Stimulated activated CD8-positive, alpha-beta memory T cell treated with anti-CD3 and anti-CD28 coated beads, Interleukin-12 subunit alpha, Interleukin-12 subunit beta, amount 100 ng/mL, for 4 hours (primary cell): ENCODE measurements at regions not wholly inside any gene's neighbourhood (a gene's known extent, or its start where the extent isn't known, plus 50 kb on each side); places are given as distances from the start of the nearest gene placed in this dataset.
"Not testable (repeated sequence)": the region's sequence is repeated elsewhere in the genome, so short reads cannot be mapped to it uniquely, and the experiment has no call there.

Source experiments
- DNase-seq: peaks from one replicate; pipeline ENCODE4 v3.0.0-alpha.2; 2020; ENCODE audit warnings: low read depth

DNA sequence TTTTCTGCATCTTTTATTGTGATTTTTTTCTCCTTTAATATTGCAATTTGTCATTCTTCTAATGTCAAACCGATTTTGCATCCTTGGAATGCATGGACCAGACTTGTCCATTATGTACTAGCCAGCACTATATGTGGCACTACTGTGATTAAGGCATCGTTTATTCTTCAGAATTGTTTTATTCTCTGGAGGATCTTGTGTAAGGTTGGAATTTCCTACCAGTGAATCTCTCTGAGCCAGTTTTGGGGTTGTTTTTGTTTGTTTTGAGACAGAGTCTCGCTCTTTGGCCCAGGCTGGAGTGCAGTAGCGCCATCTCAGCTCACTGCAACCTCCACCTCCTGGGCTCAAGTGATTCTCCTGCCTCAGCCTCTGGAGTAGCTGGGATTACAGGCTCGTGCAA is 58.5 kb downstream of the IGLL5 start:
- no peak for DNase-seq

DNA sequence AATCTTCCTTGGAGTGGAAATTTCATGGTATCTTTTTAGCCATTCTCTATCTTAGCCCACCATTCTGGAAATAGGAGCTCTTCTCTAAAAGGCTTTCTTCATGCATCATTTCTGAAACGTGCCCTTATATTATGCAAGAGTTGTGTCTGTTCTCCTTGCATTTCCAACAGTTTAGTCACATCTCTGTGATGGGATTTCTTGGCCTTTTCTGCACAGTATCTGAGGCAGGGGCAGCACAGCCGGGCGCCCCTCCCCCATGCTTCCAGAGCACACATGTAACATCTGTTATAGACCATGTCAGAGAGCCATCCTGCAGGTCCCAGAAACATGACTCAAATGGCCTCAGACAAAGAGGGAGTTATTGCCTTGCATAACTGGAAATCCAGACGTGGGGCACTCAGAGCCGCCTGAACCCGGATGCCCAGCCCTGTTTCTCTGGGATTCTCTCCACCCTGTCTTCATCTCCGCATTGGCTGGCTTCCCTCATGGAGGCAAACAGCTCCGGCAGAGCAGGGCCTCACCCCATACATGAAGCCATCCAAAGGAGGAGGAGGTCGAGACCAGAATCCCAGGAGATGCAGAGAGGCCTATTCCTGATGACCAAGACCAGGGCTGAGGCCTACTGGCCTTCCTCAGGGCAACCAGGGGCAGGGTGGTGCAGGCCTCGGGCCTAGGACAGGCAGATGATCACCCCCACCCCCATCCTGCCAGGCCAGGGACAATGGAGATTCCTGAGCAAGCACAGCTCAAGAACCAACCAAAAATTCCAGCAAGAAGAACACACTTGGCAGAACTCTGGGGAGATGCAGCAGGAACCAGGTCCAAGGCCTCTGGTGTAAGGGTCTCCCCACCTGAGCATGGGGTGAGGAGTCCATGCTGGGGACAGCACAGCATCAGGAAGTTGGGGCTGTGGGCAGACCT is 61.3 kb downstream of the IGLL5 start:
- DNase-seq = no peak

DNA sequence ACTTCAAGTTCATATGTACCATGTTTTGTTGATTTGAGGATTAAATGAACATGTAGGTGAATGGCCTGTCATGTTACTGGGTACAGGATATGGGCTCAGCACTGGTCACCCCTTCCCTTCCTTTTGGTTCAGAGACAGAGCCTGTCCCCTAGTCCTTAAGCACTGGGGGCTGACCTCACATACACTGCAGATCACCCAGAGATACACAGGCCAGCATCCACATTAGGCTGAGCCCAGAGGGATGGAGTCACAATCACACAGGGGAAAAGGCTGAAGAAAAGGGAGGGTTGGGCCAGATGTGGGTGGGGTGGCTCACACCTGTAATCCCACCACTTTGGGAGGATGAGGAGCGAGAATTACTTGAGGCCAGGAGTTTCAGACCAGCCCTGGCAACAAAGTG is 62.3 kb downstream of the IGLL5 start:
- no peak for DNase-seq

DNA sequence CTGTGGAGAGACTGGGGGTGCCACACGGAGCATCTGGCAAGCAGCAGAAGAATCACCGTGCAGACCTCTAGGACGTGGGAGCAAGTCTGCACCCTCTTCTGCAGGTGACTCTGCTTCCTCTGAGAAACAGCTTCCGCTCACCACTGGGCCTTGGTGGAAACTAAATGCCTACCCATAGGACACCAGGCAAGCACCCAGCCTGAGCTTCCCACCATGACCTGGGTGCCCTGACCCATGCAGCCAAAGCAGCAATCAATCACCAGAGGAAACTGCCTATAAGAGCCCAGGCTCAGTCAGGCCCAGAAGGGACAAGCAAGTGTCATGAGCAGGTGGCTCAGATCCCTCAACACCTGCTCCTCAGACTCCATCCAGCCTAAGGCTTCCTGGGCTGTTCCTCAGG is 63.4 kb downstream of the IGLL5 start:
- no peak for DNase-seq

DNA sequence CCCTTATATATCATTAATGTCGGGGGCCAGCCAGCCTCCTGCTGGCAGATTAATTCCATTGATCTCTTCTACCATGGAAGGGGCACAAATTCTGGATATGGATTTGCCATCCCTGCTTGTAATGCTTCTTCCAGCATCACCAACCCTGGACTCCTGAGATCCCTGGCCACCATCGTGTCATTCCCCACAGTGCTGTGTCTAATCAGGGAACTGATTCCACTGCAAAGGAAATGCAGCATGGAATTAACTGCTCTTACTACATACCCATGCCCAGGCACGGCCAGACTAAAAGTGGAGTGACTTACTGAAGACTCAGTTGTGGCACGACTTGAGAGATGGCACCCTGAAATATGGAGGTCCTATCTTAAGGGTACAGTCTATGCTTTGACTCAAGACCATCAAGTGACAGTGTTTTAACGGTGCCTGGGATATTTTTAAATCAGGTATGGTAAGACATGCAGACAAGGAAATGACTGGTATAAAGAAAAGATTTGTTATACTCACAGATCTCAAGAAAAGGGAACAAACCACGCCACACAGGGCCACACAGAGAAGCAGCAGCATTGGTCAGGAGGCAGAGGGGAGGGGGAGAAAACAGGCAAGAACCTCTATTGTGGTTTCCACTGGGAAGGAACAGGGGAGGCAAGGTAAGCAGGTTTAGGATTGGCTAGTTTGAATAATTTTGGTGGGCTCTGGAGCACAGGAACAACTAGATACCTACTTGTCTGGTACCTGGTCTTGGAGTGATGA is 65.1 kb downstream of the IGLL5 start:
- no peak for DNase-seq

DNA sequence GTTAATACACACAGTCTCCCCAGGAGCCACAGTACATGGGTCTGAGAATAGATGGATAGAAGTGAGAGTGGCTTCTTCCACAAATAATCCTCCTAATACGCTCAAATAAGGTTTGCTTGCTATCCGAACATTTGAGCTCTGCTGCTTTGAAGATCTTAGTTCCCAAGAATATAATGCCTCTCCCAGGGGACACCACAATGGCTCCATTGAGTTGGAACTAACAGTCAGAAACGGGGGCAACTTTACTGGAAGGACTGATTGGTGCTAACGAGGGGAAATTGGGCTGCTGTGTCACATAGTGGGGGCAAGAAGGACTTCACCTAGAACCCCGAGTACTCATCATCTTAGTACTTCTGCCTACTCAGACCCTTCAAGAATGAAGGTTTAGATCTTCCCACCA is 66.2 kb downstream of the IGLL5 start:
- DNase-seq = no peak

DNA sequence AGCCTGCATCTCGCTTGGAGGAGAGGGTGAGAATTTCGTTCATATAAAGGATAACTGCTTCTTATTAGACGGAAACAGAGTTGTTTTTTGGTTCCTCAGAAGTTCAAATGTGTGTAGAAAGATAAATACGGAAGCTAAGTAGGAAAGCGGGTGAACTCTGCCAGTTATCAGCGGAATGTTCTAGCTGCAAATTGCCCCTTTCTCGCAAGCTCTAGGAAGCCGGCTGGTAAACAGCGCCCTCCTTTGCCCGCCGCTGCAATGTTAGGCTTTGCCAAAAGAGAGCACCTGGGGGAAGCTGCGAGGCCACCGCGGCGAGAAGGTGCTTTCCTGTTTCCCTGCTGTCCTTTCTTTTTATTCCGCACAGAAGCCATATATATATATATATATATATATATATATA is 67.0 kb downstream of the IGLL5 start:
- DNase-seq = no peak

DNA sequence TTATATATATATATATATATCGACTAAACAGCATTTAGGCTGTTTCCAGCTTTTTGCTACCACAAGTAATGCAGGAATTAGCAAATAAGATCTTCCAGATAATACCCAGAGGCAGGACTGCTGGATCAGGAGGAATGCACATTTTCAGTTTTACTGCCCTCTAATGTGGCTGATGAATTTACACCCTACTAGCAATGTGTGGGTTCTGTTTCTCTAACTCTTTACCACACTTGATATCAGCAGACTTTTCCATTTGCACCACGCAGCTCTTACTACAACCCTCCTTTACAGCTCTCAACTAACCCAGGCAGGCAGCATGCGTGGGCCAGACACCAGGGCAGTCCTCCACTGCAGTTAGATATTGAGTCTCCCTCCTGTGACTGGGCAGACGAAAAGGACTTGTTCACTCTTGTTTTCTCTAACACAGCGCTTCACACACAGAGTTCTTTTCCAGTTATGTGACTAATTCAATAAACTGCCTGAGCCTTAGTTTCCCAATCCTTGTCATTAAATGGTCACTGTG is 67.7 kb downstream of the IGLL5 start:
- no peak for DNase-seq

DNA sequence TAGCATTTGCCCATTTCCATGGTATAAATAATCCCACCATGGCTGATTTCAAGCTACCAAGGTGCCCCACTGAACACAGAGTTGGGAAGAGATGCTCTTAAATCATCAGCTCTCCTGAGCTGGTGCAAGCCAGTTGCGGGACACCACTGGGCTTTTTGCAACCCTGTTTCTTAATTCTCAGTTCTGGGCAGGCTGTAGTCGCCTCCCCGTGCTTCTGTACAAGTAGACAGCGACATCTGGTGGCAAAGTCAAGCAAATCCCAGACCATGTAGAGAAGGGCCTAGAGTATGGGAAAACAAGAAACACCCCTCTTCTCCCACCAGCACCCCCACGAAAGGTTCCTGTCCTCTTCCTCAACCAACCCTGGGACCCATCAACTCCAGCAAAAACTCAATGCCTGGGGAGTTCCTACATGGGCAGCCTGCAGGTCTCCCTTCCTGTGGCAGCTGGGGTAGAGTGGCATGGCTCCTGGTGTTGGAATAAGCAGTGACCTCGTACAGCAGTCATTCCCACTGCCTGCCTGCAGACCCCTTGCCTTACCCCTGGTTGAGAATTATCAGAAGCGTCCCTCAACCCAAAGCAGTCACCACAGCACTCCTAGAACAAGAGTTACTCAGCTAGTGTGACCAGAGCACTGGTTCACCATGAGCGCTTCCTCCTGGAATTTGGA is 68.4 kb downstream of the IGLL5 start:
- peak; percentile 38 for DNase-seq

DNA sequence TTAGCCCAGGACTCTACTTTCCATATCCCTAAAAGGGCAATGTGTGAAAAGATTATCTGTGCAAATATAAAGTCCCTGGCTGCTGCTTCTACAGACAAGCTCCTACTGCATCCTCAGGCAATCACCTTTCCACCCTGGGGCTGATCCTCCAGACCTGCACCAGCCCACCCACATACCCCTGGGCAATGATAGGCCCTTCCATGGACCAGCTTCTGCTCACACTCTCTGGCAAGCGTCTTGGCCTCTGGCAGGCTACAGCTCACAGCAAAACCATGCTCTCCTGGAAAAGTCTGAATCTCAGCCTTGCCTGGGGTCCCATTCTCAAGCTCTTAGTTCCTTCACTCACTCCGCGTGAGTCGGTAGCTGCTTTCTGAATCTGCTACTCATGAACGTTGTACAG is 69.5 kb downstream of the IGLL5 start:
- no peak for DNase-seq

DNA sequence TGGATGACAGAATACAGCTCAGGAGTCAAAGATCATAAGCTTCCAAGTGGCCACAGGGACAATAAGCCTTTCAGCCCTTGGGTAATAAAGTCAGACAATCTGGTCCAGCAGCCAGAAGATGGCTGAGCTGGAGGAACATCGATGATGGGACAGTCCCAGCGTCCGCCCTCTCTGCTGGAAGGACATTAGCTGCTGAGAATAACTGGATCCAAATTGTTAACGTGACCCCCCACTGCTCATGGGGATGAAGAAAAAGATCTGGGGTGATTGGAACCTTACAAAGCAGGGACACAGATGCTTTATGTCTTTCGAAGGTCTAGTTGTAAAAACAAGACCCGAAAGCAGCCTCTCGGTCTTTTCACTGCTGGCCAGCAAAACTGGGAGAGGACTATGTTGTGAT is 71.0 kb downstream of the IGLL5 start:
- DNase-seq = no peak

DNA sequence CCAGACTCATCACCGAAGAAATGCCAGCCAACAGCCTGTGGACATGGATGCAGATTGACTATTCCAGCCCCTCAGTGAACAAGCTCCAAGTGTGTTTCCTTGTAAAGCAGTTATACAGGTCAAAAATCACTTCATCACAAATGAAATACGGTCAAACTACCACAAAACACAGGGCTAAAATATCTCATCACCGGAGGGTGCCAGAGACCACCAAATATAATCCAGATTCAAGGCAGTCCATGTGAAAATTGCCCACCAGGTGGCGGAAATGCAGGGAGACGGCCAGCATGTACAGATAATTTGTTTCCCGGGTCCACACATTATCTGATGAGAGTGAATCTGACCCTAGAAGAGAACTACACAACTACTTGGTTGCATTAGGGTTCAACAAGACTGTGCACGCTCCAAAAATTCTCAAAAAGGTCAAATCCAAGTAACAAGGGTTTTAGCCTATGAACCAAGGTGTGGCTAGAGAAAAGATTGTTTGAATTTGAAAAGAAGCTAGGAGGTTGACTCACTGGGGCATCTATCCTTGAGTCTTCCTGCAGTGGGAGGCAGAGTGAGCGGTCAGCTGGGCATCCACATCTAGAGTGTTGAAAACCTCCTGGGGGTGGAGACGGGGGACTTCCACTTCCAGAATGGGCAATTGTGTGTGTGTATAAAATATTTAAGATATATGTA is 71.7 kb downstream of the IGLL5 start:
- peak; percentile 48 for DNase-seq

DNA sequence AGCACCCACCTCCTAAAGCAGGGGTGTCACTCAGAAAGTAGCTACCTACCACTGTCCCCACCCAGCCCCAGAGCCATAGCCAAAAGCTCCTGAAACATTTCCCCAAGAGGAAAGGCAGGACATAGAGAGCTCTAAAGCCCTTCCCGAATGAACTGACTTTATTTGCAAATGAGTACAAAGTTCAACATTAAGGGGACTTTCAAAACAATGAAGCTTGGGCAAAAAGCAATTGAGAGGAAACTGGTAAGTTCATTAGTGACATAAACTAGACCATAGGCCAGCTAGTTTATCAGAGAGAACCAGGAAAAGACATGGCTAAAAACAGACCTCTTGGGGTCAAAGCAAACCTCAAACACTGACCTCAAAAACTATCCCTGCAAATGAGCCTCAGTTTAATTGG is 72.7 kb downstream of the IGLL5 start:
- DNase-seq = no peak

DNA sequence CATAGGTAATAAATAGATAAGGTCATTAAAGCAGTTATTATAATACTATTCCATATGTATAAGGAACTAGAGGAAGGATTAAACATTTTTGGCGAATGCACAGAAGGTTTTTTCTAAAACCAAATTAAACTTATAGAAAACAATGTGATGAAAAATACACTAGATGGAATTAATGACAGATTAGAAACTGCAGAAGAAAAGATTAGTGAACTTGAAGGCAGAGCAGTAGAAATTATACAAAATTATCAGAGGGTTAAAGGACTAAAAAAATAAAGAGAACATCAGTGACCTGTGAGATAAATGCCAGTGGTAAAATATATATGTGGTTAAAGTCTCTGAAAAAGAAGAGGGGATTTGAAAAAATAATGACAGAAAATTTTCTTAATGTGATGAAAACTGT is 74.0 kb downstream of the IGLL5 start:
- DNase-seq = no peak

DNA sequence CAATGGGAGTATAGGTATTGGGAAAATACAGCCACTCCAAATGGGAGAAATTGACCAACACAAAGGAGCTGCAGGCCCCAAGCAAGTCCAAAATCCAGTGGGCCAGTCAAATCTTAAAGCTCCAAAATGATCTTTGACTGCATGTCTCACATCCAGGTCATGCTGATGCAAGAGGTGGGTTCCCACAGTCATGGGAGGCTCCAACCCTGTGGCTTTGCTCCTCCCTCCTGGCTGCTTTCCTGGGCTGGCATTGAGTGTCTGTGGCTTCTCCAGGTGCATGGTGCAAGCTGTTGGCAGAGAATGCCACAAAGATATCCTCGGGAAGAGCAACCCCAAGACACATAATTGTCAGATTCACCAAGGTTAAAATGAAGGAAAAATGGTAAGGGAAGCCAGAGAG is 80.8 kb downstream of the IGLL5 start:
- DNase-seq = no peak

DNA sequence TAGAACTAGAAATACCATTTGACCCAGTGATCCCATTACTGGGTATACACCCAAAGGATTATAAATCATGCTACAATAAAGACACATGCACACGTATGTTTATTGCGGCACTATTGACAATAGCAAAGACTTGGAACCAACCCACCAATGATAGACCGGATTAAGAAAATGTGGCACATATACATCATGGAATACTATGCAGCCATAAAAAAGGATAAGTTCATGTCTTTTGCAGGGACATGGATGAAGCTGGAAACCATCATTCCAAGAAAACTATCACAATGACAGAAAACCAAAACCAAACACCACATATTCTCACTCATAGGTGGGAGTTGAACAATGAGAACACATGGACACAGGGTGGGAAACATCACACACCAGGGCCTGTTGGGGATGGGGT is 85.0 kb downstream of the IGLL5 start:
- DNase-seq = not testable (repeated sequence)

DNA sequence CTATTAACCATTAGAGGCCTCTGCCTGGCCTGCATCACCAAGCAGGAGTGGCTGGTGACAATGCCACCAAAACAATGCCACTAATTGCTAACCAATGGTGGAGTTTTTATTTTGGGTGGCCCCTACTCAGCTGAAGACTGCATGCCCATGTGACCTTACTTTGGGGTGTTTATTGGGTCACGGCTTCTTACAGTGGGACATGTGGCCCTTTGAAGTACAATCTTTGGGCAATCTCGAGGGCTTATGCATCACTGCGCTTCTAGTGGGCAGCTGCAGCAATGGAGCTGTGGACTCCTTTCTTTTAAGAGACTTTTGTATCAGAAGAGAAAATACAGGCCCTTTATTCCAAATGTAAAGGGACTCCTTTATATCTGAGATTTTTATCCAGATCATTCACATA is 85.7 kb downstream of the IGLL5 start:
- no peak for DNase-seq

DNA sequence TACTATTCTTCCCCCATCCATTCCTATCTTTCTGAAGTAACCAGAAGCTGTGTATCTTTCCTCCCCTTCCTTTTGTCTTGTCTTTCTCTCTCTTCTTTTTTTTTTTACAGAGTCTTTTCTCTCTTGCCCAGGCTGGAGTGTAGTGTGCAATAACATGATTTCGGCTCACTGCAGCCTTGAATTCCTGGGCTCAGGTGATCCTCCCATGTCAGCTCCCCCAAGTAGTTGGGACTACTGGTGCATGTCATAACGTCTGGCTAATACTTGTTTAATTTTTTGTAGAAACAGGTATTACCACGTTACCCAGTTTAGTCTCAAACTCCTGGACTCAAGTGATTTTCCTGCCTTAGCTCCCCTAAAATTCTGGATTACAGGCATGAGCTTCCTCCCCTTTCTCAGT is 86.5 kb downstream of the IGLL5 start:
- no peak for DNase-seq

DNA sequence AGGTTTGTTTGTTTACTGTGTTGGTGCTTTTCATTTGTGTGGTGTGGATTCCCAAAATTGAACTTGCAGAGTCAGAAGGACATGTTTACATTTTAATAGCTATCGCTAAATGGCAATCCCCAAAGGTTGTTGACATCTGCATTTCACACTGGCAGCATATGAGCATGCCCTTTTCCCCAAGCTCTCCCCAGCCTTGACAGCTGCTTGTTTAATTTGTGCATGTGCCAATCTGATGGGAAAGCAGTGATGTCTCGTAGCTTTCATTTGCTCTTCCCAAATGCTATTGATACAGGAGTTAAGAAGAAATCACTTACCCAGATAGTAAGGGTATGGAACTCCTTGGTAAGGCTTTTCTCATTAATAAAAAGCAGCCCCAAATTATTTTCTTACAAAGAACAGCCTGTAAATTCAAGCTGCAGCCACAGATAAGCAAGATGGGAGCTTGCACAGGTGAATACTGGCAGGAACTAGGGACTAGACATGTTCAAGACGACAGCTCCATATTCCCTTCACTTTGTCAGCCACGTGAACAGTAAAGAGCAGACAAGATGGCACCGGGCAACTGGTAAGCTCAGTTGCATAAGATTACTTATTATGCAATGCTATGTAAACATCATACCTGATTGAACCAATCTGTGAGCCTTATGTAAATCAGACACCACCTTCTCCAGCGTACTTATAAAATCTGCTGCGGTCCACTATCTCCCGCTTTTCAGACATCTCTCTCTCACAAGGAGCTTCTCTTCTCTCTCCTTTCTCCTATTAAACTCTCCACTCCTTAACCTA is 87.4 kb downstream of the IGLL5 start:
- DNase-seq = no peak

DNA sequence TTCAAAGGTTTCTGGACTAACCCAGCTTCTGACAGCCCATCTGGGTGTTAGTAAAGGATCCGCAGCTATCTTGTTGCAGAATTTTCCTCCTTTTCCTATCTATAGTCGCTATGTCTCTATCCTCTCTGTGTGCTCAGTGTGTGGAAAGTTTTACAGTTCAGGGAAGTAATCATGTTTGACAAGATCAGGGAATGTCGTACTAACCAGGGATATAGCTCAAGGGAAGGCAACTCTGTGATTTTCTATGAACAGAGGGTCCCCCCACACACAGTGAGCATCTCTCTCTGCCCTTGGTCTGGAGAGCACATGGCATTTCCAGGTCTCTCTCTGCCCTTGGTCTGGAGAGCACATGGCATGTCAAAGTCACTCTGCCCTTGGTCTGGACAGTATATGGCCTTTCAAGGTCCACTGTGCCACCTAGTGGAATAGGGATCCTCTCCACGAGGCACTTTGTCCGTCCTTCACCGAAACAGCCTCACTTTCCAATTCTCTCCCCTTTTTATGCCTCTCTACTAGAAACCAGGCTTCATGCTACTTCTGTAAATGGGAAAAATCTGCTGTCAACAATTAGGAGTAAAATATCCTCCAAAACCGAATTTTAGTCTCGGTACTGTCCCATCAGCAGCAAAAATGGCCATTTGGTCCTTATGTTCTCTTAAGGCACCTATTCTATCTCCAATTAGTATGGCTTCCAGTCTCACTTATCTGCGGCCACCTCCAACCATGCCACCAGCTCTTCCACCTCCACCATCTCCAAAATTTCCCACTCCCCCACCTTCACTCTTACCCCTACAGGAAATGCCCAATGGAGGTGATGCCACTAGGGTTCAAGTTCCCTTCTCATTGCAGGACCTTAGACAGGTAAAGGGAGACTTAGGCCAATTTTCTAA is 88.7 kb downstream of the IGLL5 start:
- no peak for DNase-seq
